Erythroblast (primary cell): ENCODE measurements at regions not wholly inside any gene's neighbourhood (a gene's known extent, or its start where the extent isn't known, plus 50 kb on each side); places are given as distances from the start of the nearest gene placed in this dataset.

ENCODE experiments used
- GATA1 ChIP-seq: IDR thresholded peaks from 2 replicates; pipeline ENCODE4 v1.6.1; 2011; ENCODE audit warnings: low read depth, mild to moderate bottlenecking, control low read depth, low read length, moderate library complexity
- POLR2A ChIP-seq: IDR thresholded peaks from 2 replicates; pipeline ENCODE4 v1.6.1; 2011; ENCODE audit warnings: mild to moderate bottlenecking, low read length

- TF ChIP-seq POLR2A (no peak), GATA1 (no peak)
Measured at GRCh38 chr22:46097268-46097900, 52.9 kb upstream of the PPARA start.
